HG03175 (cell line): ENCODE measurements at regions not wholly inside any gene's neighbourhood (a gene's known extent, or its start where the extent isn't known, plus 50 kb on each side); places are given as distances from the start of the nearest gene placed in this dataset.

Source experiments
- ATAC-seq: cut with Tn5 transposase; IDR thresholded peaks from one replicate; pipeline ENCODE4 v1.9.1; 2021; ENCODE audit warnings: mild to moderate bottlenecking, moderate library complexity; ENCODE audit not compliant: unreplicated experiment

GRCh38 chr2:156695595-156695994 lies 259.4 kb downstream of the GPD2 start:
- ATAC-seq: no peak

- no peak for ATAC-seq
These were observed 261.7 kb downstream of the GPD2 start for GRCh38 chr2:156697906-156698305.

GRCh38 chr2:156700681-156701080 lies 264.5 kb downstream of the GPD2 start:
- no peak for ATAC-seq

- ATAC-seq: no peak
These were observed 266.4 kb downstream of the GPD2 start for GRCh38 chr2:156702541-156702940.

DNA sequence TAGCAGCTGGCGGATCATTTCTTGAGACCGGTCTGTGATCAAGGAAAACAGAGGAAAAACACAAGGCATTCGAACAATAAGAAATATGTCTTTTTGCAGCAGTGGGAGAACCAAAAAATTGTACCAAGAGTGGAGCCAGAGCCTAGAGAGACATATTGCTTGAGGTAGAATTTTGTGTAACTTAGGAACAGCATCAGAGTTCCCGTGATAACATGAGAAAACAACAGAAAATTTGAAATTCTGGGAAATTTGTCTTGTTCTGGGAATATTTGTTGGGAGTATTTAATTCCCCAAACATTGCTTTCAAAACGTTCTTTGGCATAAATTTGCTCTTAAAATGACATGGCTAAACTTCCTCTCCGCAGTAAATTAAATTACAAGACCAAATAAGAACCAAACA lies 267.5 kb downstream of the GPD2 start:
- no peak for ATAC-seq

DNA sequence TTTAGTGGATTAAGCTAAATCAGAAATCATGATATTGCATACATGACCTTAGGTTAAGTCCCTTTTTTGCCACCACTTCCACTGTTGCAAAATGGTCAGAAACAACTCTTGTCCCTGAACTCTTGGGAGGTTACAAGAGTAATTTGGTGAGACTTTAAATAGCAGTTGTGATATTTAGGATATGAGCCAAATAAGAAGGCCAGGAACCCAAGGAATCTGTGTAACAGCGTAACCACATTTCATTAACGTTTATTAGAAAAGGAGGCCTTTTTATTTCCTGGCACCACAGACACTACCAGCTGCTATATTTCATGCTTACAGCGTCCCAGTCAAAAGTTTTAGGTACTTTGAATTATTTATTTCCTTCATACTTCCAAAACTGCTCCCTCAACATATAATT lies 268.0 kb downstream of the GPD2 start:
- no peak for ATAC-seq

DNA sequence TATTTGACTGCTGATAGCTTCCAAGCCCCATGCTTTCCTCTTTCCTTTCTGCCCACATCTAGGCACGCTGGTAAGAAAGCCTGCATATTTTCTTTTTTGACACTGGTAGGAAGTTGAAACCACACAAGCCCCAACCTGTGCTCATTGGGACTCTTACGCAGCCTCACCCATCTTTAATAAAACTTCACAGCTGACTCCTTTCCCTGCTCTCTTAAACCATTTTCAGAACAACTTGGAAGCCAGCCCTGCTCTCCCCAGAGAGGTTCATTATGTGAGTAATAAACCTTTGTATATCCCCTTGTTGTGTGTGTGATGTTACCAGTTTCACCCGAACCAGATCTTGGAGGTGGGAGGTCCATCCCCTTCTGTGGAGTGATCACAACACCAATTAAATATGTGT lies 268.4 kb downstream of the GPD2 start:
- no peak for ATAC-seq

DNA sequence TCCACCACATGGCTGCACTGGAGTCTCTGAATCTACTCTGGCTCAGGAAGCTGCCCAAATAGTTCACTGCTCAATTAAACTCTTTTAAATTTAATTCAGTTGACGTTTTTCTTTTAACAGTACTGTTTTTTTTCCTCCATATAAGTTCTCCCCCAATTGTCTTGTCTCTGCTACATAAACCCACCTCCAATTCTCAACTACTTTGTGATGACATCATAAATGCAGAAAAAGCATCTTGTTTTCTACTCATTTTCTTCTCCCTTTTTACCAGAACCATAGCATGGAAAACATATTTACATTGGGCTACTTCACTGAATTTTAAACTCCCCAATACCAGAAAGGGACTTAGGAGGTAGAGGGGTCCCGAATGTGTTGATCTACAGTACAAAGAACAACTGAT lies 270.4 kb downstream of the GPD2 start:
- ATAC-seq: no peak

DNA sequence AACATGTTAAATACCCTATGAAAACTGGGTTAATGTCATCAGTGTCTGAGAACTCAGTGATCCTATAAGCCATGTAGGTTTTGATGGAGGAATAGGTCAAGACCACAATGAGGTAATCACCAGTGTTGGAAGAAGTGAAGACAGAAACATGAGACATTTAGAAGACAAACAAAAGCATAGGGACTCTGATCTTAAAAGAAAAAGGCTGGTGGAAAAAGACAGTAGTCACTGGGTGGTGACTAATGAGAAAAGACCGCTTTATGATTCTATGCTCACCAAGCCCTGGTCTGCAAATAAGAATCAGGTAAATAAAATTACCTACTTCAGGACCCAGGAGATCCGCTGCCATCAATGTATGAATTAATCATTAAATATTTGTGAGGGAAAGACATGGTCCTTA lies 271.9 kb downstream of the GPD2 start:
- no peak for ATAC-seq

- ATAC-seq: no peak
These were observed 272.9 kb downstream of the GPD2 start for GRCh38 chr2:156709091-156709490.

- no peak for ATAC-seq
These were observed 282.9 kb downstream of the GPD2 start for GRCh38 chr2:156719036-156719435.

GRCh38 chr2:156727867-156728266 lies 291.7 kb downstream of the GPD2 start:
- no peak for ATAC-seq

DNA sequence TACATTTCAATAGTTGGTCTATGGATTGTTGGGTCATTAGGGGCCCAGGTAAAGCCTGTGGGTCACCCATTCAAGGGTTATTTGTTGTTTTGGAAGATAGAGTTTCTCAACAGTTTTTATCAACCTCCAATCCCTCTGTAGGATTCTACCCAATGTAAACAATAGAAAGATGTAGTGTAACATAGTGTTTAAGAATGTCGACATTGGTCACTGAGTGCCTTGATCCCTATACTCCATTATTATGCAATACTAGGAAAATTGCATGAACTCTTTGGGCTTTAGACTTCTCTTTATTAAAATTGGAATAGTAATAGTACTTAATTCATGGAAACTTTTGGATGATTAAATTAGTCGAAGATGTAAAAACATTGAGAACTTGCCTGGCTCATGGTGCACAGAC lies 292.1 kb downstream of the GPD2 start:
- ATAC-seq: no peak

GRCh38 chr2:156731506-156731905 lies 295.3 kb downstream of the GPD2 start:
- ATAC-seq: no peak

- no peak for ATAC-seq
These were observed 300.8 kb downstream of the GPD2 start for GRCh38 chr2:156736950-156737349.

DNA sequence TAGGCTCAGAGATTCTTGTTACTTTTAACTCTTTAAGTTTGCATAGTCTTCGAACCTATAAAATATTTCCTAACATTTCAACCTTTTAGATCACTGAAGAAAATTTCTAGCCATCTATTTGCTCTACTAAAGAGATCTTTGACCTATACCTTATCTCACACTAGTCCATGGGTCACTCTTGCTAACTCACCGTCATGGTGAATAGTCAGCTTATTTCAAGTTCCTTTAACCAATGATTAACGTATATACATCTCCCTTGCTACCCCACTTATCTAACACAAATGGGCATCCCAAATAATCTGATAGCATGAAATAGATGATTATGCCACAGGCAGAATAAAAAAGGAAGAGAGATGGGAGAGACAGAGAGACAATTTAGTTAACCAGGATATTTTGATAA lies 303.1 kb downstream of the GPD2 start:
- ATAC-seq: no peak

- no peak for ATAC-seq
These were observed 309.4 kb downstream of the GPD2 start for GRCh38 chr2:156745619-156746018.

- ATAC-seq: no peak
These were observed 312.0 kb downstream of the GPD2 start for GRCh38 chr2:156748221-156748620.

- ATAC-seq: no peak
These were observed 315.9 kb downstream of the GPD2 start for GRCh38 chr2:156752042-156752441.

- no peak for ATAC-seq
These were observed 317.6 kb downstream of the GPD2 start for GRCh38 chr2:156753766-156754165.

DNA sequence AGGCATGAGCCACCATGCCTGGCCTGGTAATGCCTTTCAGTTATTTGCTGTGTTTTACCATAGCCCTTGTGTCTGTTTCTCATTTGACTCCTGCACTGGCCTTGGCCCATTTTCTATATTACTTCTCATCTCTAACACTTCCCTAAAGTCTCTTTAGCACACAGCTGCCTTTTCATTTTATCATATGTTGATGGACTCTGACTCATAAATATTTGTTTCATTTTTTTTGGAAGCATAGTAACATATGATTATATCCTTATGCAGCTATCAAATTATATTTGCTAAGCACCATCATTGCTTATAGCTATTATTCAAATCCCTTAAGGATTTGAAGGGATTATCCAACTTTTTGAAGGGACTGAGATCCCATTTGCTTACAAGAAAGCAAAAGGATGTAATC lies 320.3 kb downstream of the GPD2 start:
- ATAC-seq: no peak

- ATAC-seq: no peak
These were observed 327.0 kb downstream of the GPD2 start for GRCh38 chr2:156763174-156763573.

- ATAC-seq: no peak
These were observed 328.9 kb downstream of the GPD2 start for GRCh38 chr2:156765043-156765442.

DNA sequence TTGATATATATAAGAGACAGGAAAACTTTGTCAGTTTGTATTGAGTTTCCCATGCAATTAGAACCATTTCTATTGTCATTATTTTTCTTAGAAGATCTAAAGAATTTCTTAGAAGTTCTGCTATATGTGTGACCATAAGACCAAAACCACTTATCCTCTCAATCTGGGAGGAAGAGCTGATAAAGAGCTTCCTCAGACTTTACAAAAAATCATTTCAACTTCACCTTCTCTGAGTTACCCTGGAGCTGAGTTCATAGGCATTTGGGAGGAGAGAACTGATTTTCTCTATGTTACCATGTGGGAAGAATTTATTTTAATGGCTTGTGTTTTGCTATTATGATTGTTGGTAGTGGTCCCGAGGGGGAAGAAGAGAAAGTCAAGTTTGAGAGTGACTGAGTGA lies 329.3 kb downstream of the GPD2 start:
- no peak for ATAC-seq
